ENCODE measurements at regions not wholly inside any gene's neighbourhood (a gene's known extent, or its start where the extent isn't known, plus 50 kb on each side); places are given as distances from the start of the nearest gene placed in this dataset.
A peak's percentile ranks its signal among the peaks of the same experiment; 100 is the strongest.
"Not testable (repeated sequence)": the region's sequence is repeated elsewhere in the genome, so short reads cannot be mapped to it uniquely, and the experiment has no call there.

DNA sequence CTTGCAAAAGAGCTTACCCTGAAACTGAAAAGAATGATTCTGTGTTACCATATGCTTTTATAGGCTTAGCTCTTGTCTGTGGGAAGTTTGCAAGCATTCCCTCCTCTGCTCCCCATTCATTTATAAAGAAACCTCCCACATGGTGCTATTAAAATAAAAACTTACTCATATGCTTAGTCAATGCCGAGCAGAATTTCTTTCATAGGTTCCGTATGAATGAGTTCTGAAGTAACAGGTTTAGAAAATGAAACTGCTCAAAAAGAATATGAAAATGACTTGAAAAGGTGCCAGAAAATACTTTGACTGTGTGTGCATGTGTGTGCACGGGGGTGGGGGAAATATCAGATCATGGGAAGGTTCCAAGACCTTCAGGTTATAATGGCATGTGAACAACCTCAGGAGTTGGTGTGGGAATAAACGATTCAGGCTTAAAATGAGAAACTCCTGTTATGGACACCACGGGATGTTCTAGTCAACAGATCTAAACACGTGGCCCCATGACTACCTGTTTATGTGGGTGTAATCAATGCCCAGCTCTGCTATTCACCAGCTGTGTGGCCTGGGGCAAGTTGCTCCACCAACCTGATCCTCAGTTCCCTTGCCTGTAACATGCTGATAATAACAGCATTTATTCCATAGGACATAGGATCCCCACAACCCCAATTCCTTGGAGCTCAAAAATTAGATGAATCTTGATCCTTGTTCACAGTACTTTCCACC, 293.7 kb upstream of the PLGLB1 start:
- DNase-seq (ENCODE audit: low spot score), result not testable (repeated sequence)

DNA sequence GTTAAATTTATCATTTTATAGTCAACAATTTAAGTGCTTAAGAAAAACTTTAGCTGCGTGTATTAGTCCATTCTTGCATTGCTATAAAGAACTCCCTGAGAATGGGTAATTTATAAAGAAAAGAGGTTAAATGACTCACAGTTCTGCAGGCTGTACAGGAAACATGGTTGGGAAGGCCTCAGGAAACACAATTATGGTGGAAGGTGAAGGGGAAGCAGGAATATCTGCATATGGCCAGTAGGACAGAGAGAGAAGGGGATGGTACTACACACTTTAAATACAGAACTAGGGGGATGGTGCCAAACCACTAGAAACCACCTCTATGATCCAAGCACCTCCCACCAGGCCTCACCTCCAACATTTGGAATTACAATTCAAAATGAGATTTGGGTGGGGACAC, 295.5 kb upstream of the PLGLB1 start:
- not testable (repeated sequence) for DNase-seq (ENCODE audit: low spot score)

DNA sequence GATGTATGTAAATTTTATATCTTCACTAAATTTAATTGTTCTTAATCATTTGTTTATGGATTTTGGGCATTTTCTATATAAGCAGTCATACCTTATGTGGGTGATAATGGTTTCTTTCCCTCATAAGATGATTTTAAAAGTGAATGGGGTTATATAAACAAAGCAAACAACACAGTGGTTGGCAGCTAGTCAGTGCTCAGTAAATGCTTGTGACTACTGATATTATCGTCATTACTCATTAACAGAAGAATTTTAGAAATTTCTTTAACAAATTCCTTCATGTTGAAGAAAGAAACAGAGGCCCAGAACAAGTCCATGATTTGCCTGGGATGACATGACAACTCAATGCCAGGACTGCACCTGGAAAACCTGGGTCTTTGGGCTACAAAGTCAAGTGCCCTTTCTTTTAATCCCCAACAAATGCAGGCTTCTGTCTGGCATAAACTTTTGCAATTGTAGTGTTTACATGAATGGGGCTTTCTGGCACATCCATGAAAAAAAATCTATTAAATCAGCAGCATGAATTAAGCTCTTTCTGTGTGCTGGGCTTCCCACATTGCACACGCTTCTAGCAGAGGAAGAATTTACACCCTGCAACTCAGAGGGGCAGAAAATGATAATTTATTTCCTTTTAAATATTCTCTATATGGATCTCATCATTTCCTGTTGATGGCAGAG, 297.3 kb upstream of the PLGLB1 start:
- DNase-seq (ENCODE audit: low spot score), result not testable (repeated sequence)

DNA sequence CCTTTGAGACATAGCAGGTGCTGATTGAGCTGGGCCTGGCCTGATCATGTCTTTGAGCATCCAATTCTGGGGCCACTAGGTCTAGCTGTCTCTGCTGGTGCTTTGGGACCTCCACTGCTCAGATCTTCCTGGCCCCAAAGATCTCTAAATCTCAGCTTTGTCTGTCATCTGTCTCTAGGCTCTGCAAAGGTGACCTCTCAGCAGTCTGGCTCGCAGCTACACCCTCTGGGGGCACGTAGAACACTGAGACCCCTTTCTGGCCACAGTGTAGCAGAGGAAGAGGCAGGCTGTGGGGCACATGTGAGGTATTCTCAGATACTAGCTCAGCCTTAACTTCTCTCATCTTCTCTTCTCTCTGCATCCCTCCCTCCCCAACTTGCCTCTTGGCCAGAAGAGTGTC, 298.1 kb upstream of the PLGLB1 start:
- DNase-seq (ENCODE audit: low spot score), result not testable (repeated sequence)

DNA sequence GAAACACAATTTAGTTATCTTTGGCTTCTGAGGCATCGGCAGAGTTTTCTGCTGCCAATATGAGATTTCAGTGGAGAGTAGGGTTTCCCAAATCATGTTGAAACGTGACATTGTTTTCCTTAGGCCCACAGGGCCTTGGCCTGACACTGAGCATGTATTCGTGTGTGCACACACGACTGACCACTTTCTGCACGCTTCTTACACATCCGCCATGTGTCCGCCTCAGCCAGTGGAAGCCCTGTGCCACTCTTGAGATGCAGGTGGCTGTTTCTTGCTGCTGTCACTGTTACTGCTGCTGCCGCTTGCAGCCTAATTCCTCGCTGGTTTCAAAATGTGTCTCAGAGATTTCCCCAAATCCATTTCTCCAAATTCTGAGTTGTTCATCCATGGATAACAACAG, 299.6 kb upstream of the PLGLB1 start:
- not testable (repeated sequence) for DNase-seq (ENCODE audit: low spot score)

DNA sequence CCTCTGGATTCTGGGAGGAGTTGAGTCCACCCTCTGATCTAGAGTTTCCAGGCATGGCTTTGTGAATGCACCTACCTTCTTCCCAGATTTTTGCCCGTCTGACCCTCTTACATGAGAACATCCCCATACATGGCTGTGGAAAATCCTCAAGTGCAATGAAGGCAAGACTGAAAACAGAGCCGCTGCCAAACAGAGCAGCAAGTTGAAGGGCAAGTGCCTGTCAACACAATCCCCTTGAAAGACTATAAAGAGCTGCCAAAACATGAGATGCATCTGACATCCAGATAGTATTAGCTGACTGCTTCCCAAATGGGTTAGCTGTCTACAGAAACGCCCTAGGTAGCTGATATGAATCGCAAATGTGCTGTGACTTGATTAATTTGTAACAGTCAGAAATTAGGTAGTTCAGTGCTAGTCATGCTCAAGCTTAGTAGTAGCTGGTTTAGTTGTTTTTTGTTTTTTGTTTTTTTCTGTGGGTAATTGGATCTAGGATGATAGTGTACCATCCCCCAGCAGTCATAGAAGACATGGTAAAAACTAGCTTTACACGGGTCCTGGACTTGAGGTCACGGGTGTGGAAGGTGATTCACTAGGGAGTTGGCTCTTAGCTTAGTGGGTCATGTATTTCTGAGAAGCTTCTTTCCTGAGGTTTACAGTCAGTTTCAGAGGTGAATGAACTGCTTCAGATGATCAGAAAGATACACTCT, 302.8 kb upstream of the PLGLB1 start:
- DNase-seq (ENCODE audit: low spot score), result not testable (repeated sequence)

DNA sequence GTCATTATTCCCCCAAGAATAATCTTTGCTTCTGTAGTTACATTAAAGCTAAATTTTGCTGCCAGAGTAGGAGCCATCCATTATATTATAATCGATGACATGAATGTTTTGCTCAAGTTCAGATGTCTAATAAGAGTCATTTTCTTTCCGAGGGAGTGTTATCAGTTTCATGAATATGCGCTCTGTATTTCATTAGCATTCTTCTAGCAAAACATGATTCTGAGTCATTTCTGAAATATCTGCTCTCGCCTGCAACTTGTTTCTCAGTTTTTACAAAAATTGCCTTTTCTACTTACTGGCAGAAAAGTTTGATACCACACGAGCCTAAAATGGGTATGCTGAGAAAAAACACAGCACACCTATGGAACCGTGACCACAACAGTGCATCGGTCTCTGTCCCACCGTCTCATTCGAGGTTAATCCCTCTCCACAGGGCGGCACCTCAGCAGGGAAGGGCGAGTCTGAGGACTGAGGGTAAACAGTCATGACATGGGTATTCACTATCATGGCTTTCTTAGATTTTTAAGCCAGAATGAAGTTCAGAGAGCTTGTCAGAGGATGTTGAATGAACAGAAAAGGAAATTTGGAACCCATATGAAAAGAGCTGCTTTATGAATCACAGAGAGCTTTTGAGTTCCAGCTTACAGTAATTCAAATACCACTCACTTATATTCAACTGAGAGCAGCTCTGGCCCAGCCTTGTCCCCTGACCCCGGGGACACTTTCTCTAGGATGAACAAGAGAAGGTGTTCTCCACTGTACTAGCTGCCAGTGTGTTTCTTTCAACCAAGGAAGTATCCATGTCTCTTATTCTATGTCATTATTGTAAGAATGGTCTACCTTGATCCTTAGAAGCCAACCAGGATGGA, 303.6 kb upstream of the PLGLB1 start:
- not testable (repeated sequence) for DNase-seq (ENCODE audit: low spot score)

DNA sequence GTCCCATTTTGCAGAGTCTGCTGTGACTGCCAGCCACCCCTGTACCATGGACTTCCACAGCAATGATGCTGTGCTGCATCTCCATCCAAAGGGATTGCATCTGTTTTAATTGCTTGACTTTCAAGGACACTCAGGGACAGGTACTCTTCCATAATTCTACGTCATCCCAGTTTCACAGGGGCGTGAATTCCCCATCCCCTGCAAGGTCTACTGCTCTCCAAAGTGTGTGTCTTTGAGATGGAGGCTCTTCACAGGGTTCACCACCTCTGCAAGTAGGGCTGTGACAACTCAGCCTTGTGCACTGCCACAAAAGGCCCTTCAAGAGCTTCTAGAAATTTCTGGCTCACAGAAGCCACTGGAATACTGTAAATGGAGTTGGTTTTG, 304.3 kb upstream of the PLGLB1 start:
- not testable (repeated sequence) for DNase-seq (ENCODE audit: low spot score)

DNA sequence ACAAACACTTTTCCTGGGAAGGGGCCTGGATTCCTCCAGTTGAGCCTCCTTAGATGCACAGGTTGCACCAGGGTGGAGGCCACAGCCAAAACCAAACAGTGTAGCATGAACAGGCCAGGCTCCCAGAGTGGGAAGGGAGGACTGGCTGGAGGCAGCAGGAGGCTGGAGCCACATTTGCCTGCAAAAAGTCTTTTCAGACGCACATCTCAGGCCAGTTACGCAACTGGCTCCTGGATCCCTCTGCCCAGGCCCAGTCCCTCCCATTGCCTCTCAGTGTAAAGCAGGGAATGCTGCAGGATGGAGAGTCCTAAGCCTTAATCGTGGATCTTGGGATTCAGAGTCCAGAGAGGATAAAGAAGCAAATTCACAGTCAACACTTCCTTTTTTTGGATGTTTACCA, 305.1 kb upstream of the PLGLB1 start:
- DNase-seq (ENCODE audit: low spot score), result not testable (repeated sequence)

DNA sequence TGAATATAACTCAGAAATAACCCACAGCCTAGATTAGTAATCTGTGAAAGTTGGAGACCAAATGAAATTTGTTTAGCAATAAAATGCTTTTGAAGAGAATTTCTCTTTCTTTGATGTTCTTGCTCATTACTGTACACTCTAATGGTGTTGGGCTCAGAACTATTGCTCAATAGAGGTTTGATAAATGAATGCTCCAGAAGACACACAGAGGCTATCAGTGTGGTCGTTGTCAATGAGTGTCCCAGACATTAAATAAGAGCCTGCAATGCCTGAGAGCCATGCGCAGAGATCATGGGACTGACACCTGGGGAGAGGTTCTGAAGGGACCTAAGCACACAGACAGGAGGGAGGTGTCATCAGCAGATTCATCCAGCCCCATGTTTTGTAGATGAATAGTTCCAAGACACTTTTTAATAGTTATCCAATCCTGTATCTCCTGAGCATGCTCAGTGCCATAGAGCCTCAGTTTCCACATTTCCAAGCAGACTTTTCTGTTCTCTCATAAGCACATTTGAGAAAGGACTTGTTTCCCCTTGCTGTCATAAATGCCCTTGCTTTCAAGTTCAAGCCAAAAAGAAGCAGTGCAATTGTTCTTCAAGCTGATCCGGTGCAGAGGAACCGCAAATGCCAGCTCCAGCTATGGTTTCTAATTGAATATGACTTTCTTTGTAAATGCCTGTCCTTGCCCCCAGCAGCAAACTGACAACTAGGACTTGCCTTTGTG, 306.2 kb upstream of the PLGLB1 start:
- DNase-seq (ENCODE audit: low spot score), result not testable (repeated sequence)

DNA sequence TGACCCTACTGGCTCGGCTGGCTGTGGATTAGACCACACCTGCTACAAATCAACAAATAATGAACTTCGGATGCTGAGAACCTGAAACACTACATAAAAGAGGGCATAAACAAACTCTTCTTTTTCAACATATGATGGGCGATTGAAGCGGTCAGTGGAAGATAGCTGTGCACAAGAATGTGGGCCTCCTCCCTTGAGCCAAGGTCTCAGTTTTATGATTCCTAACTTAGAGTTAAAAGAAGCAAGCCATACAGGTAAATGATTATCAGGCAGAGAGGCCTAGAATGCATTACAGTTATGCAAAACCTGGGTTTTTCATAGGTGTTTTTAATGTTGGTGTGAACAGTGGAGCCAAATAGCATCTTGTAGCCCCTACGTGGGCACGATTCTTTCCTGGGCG, 307.9 kb upstream of the PLGLB1 start:
- not testable (repeated sequence) for DNase-seq (ENCODE audit: low spot score)

DNA sequence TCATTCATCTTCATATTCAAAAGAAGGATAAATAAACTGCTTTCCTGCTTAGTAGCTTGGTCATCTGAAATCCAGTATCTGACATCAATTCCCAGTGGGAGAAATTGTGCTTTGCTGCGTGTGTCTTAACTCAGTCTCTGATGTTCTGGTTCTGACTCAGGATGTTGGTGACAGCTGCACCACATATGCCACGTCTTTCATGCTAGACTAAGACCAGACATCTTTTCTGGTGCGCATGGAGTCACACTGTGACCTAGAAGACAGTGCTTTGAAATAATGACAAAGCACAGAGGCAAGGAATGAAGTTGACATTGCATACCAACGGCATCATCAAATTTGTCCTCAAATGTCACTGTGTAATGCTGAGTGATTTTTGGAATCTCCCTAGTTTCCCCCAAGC, 308.8 kb upstream of the PLGLB1 start:
- DNase-seq (ENCODE audit: low spot score), result not testable (repeated sequence)

DNA sequence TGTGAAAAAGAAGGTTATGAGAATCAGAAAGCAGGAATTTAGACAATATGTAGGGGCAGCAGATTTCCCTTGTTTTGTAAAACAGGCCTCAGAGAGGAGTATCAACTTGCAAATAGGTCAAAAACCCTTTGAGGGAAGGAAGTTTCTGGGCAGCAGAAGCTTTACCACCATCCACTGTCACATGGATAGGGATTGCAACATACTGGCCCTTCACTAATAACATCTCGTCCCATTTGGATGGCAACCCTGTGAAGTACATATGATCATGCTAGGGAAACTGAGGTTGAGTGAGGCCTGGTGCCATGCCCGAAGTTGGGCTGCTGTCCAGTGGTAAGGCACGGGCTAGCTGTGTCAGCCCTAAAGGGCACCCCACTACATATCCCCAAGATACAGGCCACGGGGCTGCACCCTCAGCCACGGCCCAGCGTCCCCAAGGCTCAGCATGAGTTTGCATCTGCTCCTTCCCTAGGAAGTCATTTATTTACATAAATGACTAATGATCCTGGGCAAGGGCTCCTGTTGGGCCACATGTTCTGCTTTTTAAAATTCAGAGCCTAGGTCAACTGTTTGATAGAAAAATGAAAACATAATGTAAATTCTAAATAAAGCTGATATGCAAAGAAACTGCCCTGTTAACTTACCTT, 310.4 kb upstream of the PLGLB1 start:
- DNase-seq (ENCODE audit: low spot score), result not testable (repeated sequence)

DNA sequence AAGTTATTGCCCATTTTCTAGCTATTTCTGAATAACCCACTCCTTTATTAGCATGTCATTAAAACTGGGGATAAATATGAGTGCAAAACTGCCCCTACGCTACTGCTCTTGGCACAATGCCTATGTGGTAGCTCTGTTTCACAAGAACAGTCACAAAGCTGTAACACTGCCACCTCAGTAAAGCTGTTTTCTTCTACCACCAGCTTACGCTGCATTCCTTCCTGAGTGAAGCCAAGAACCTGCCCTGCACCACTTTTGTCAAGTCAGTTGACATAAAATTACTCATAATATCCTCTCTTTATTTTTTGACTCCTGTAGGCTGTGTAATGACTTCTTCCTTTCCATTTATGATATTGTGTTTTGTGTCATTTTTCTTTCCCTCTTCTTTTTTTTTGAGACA, 313.2 kb upstream of the PLGLB1 start:
- not testable (repeated sequence) for DNase-seq (ENCODE audit: low spot score)

DNA sequence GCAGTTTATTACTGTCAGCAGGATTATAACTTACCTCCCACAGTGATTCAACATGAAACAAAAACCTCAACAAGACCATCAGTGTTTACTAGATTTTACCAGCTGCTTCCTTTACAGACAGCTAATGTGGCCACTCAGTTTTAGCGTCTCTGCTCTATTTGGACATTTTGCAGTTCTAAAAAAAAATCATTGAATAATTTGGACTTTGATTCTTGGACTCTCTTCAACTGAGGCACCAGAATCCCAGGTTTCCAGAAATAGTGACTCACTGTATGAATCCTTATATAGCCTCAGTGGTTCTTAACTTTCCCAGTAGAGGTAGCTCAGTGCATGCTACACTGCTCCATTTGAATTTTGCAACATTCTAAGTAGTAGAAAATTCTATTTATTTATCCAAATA, 317.4 kb upstream of the PLGLB1 start:
- DNase-seq (ENCODE audit: low spot score), result not testable (repeated sequence)

DNA sequence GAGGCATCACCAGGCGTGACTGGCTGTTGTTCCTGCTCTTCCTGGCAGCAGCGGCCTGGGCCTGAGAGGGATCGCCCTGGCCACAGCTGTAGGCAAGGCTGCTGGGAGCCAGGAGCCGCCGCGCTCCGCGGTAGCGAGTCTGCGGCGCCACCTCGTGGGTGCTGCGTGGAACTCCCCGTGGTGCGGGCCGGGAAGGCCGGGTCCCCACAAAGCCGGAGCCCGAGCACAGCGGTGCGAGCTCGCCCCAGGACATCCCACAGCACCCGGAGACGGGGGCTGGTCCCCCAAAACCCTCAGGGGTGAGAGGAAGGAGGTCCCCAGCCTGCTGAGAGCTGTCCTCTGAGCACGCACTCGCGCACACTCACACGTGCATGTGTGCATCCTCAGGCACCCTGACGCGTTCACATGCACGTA, 320.0 kb upstream of the PLGLB1 start:
- peak; percentile 67 for DNase-seq (ENCODE audit: low spot score)

DNA sequence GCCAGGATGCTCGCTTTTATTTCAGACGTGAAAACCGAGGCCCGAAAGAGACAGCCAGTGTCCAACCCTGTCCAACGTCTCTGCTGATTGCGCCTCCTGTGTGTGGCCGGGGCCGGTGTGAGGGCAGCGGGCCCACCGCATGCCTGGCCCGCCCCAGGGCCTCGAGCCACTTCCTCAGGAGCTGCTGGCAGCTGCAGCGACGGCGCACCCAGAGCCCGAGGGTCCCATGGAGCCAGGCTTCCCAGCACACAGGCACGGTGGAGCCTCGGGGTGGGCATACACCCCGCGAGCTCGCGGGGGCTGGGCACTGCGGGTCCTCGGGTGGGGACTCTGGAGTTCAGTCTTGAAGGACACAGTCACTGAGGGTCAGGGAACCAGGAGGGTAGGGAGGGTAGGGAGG, 320.5 kb upstream of the PLGLB1 start:
- not testable (repeated sequence) for DNase-seq (ENCODE audit: low spot score)

DNA sequence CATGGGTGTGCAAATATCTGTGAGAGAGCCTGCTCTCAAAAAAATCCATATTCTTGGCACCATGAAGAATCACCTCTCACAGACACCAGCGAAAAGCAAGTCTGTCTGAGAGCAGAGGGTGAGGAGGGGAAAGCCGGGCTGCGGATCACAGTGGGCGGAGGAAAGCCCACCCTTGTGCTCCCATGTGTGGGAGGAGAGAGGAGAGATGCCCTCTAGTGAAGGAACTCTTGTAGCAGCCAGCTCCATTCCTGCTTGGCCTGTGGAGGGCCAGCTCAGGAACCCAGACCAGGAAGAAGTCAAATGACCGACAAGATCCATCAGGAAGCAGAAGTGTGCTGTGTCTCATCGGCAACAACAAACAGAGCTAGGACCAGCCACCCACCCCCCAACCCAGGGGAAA, 321.7 kb upstream of the PLGLB1 start:
- DNase-seq (ENCODE audit: low spot score), result not testable (repeated sequence)

DNA sequence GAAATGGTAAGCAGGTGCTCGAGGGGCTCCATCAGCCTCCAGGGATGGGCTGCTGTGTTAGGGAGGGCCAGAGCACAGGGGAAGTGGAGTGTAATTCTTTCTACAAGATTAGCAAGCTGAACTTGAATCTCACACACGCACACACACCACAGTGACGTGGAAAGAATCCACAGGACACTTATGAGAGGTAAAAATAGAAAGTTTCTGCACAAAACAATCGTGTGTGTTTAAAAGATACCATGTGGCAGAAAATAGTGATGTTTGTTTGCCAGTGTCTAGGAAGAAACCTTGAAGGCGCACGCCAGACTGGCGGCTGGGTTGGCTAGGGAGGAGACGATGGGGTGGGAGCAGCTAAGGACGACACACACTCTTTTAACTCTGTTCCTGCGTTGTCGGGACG, 323.6 kb upstream of the PLGLB1 start:
- DNase-seq (ENCODE audit: low spot score), result not testable (repeated sequence)

DNA sequence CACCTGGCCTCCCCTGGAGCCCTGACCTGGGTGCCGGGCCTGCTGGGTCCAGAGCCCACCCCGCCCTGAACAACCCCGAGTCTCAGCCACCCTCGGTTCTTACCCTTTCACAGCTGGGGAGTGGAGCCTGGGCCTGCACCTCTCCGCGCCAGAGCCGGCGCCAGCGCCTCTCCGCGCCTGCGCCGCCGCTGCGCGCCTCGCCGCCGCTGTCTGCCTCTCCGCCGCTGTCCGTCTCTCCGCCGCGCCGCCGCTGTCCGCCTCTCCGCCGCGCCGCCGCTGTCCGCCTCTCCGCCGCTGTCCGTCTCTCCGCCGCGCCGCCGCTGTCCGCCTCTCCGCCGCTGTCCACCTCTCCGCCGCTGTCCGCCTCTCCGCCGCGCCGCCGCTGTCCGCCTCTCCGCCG, 326.9 kb upstream of the PLGLB1 start:
- not testable (repeated sequence) for DNase-seq (ENCODE audit: low spot score)

DNA sequence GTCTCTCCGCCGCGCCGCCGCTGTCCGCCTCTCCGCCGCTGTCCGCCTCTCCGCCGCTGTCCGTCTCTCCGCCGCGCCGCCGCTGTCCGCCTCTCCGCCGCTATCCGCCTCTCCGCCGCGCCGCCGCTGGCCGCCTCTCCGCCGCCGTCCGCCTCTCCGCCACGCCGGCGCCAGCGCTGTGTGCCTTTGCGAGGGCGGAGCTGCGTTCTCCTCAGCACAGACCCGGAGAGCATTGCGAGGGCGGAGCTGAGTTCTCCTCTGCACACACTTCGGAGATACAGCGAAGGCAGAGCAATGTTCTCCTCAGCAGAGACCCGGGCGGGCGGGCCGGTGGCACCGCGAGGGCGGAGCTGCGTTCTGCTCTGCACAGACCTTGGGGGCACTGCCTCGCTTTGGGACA, 327.4 kb upstream of the PLGLB1 start:
- not testable (repeated sequence) for DNase-seq (ENCODE audit: low spot score)
